T1000 (cell line): ENCODE measurements at regions not wholly inside any gene's neighbourhood (a gene's known extent, or its start where the extent isn't known, plus 50 kb on each side); places are given as distances from the start of the nearest gene placed in this dataset.

Experiments used
- DNase-seq: peaks from one replicate; lab custom pipeline; 2025; ENCODE audit warnings: mixed read lengths; lab: John Stamatoyannopoulos, UW

- DNase-seq = no peak
These were observed 364.4 kb downstream of the CSNK1G3 start for GRCh38 chr5:123876276-123876790.

DNA sequence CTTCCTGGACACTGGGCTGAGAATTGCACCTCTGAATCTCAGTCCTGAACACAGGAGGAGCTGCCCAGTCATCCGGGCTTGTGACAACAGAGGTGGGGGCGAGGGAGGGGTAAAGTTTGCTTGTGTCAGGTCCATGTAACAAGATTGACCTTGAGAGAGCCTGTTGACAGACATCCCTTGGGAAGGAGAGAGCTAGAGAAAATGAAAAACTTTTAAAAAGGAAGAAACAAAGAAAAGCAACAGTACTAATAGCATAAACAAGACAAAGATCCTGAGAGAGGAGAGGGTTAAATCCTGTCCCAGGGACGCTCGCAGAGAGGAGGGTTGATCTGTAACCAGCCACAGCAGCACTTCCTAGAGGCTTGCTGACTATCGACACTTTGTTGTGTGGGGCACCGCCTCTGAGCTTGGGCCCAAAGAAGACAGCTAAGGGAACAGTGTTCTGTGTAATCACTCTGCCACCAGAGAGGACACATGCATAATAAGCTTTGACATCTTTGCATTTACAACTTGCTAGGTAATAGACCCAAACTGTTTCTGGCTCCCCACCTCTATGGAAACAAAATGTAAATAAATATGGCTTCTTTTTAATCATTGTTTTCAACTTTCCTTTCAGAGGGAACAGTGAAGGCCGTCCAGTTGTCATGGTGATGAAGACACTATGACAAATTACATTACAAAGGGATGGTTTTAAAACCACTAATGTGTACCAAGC, 363.7 kb downstream of the CSNK1G3 start:
- DNase-seq = no peak

- DNase-seq = no peak
These were observed 362.7 kb downstream of the CSNK1G3 start for GRCh38 chr5:123874600-123875201.

GRCh38 chr5:123873846-123874245, 361.9 kb downstream of the CSNK1G3 start:
- no peak for DNase-seq

DNA sequence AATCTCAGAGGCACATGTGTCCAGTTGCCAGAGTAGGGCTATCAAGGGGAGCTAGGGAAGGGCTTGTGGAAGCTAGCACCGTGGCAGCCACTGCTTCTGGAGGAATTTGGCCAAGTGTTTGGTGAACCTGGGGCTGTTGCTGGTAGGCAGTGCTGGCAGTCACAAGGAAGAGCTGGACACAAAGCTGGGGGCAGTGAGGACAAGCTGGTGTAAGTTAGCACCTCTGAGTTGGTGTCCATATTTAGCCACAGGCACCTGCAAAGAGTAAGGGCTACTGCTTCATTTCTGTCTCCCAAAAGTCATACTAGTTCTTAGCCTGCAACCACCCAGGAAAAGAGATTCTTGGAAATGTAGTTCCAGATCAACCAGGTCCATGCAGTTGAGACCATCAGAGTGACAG, 359.4 kb downstream of the CSNK1G3 start:
- DNase-seq = no peak

DNA sequence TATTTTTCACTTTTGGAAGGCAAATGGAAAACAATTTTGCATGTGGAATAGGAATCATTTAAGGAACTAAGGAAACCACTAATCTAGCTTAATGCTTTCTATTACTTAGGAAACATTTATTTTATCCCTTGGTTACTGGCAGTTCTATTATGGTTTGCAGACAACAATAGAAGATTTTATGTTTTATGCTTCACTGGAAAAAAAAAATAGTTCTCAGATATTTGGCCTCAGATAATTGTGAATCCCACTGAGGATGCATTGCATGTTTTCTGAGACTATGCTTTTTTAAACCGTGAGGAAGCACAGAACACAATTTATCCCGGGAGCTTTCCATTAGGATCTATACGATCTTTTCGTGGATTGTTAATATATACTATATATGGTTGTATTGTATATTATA, 356.9 kb downstream of the CSNK1G3 start:
- no peak for DNase-seq

DNA sequence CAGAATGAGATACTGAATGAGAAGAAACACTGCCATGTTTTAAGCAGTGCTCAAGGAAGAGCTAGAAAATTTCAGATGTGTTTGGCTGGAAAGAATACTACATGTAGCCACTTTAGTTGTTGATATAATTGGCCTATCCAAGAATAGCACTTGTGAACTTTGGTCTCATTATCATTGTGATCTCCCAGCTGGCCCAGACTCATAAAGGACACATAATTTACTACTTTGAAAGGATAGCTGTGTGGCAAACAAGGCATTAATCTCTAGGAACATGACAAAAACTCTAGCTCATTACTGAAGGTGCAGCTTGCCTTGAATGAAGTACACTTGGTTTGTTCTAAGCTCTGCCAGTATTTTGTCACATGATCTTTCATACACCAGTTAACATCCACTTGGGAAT, 356.3 kb downstream of the CSNK1G3 start:
- no peak for DNase-seq

DNA sequence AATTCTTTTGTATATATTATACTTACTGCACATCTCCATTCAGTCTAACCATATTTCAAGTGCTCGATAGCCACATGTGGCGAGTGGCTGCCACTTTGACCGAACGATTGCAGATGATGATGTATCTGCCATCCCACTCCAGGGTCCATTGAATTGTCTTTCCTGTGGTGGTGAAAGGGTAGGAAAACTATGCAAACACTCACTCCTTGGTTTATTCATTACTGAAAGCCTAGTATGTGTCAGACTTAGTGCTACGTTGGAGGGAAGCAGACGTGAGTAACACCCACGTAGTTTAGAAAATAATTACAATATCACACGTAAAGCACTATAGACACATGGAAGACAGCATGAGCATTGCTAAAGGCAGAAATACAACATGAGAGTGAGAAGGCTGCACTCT, 353.7 kb downstream of the CSNK1G3 start:
- no peak for DNase-seq

DNA sequence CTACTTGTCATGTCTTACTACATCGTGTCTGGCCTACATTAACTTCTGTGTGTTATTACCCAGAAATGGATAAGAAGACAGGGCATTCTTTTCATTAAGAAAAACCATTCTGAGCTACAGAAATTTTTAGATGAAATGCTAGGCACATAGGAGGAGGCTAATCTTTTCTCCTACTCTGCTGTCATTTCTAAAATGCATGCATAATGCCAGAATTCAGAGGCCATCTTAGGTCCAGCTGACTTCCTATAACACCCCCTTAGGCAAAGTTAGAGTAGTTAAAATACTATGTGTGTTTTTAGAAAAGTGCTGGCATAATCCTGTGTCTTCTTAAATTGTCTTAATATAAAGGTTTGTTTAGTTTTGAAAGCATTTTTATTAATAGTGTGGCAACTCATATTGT, 352.6 kb downstream of the CSNK1G3 start:
- no peak for DNase-seq

DNA sequence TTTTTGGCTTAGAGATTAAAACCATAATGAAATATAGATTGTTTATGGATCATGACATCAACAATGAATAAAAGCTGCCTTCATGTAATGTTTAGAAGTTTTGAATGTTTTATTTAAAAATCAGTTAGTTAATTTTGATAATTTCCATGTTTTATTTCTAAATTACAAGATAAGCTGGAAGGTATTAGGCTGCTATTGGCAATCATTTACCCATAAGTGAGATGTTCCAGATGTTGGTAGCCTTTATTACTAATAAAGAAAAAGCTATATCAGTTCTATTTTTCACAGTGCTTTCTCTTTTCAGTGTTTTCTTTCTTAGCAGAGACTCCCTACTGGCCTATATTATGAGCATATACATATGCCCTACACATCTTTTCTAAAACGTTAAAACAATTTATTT, 347.0 kb downstream of the CSNK1G3 start:
- DNase-seq = no peak

- no peak for DNase-seq
These were observed 344.8 kb downstream of the CSNK1G3 start for GRCh38 chr5:123856766-123857165.

DNA sequence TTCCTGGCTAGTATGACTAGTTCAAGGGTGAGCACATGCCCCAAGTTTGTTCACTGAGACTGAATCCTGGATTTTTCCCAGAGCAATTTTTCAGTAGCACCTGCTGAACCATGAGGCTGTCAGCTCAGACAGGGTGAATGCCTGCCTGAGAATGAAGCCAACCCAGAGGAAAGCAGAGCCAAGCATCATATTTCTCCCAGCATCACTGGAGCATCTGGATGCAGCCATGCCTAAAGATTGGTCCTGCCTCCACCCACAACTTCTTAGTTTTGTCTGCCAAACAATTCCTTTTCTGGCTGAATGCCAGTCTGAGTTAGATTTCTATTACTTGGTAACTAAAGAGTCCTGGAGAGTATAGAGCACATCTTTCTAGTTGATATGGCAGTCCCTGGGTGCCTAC, 343.6 kb downstream of the CSNK1G3 start:
- no peak for DNase-seq

DNA sequence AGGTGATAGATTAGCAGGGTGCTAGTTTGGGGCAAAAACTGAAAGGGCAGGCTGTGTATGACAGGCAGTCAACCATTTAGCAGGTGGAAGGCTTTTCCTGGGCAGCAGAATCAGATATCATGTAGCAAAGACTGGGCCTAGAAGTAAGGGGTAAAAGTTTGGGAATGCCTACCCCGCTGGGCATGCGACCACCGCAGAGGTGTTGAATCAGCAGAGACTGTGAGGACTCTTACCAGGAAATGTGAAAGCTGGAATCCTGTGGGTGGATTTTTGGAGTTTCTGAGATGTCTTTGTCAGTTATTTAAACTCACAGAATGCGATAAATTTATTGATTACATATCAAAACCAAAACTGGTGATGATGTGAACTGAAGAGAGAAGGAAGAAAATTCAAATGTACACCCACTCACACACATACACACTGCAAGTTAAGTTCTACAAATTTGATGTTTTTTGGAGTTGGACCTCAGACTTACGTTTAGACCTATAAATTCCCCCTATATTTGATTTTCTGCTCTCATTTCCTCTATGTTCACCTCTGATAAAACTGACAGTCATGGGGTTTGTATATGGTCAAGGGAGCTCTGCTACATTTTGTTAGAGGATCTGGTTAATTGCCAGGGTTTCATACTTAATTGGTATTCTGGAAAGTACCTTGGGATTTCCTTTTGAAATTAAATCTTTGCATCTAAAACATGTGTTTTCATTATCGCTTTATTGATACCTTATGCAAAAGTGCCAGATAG, 333.6 kb downstream of the CSNK1G3 start:
- no peak for DNase-seq

DNA sequence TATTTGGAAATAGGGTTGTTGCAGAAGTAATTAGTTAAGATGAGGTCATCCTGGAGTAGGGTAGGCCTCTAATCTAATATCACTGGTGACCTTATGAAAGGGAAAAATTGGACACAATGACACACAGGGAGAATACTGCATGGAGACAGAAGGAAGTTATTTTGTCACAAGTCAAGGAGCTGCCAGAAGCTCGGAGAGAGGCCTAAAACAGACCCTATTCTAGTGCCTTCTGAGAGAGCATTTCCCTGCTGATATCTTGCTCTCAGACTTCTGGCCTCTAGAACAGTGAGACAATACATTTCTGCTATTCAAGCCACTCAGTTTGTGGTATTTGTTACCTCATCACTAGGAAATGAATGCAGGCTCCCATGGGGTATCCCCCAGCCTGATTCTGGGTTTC, 332.9 kb downstream of the CSNK1G3 start:
- no peak for DNase-seq

DNA sequence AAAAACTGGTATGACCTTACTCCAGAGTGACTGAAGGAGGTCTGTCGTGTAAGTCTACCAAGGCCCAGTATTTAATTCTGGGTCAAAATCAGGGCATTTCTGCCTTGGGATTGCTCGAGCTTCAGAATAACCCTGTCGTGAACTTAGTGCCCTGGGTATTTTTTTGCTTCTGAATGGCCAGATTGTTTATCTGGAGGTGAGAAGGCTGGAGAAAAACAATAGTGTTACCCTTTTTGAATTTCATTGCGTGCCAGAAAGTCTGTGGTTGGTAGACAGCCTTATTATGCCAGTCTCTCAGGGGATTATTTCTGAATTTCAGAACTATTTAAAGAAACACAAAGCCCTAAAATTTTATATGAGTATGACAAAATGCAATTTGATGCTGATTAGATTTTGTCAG, 323.4 kb downstream of the CSNK1G3 start:
- no peak for DNase-seq

DNA sequence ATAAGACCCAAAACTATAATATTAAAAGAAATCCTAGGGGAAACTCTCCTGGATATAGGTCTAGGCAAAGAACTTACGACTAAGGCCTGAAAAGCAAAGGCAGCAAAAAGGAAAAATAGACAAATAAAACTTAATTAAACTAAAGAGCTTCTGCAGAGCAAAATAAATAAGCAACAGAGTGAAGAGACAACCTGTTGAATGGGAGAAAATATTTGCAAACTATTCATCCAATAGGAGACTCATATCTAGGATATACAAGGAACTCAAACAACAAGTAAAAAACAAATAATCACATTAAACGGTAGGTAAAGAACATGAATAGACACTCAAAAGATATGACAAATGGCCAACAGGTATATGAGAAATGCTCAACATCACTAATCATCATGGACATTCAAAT, 318.6 kb downstream of the CSNK1G3 start:
- DNase-seq = no peak

DNA sequence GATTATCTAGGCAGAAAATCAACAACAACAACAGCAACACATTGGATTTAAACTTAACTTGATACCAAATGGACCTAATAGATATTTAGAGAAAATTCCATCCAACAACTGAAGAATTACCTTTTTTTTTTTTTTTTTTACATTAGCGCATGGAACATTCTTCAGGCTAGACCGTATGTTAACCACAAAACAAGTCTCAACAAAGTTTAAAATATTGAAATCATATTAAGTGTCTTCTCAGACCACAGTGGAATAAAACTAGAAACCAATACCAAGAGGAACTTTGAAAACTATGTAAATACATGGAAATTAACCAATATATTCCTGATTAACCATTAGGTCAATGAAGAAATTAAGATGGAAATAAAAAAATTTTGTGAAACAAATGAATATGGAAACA, 315.8 kb downstream of the CSNK1G3 start:
- no peak for DNase-seq

- DNase-seq = no peak
These were observed 307.9 kb downstream of the CSNK1G3 start for GRCh38 chr5:123819833-123820232.

GRCh38 chr5:123819386-123819785, 307.4 kb downstream of the CSNK1G3 start:
- DNase-seq = no peak

DNA sequence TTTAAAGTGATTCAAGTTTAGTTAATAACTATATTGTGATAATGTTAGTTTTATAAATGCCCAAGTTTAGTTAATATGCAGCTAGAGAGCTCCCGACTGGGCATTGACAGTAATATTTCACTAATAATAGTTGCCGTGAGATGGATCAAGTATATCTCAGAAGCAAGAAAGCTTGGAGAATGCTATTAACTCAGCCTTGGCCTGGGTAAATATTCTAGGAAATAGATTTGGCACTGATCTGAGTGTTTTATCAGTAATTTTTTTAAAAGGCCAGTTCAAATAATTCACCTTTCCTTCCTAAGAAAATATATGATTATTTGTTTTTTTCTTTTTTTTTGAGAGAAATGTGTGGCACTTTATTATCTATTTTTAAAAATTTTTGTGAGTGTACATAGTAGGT, 305.3 kb downstream of the CSNK1G3 start:
- no peak for DNase-seq

DNA sequence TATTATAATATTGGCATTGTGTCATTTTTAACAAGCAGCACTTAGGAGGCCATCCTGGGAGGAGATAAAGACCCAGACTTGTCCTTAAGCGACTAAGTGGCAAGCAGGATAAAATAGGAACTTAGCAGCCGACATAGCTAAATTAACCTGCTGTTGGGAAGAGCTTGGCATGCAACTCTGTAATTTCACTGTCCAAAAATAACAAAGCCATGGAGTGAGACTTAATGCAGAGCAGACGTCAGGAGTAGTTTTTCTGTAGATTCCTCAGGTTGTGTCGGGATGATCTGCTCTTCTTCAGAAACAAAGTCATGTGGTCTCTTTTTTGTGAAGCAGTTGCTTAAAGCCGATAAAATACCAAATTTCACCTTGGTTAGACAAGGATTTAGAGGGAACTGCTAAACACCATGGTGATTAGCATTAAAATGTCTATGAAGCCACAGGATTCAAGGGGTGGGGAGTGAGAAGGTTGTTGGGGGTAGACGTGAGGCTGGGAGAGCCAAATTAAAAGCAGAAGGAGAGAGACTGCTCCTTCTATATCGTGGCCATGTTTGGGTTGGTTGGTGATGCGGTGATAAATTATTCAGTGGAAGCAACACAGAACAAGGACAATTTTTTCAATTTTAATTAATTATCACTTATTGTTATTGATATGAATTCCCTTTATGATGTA, 303.0 kb downstream of the CSNK1G3 start:
- DNase-seq = no peak

DNA sequence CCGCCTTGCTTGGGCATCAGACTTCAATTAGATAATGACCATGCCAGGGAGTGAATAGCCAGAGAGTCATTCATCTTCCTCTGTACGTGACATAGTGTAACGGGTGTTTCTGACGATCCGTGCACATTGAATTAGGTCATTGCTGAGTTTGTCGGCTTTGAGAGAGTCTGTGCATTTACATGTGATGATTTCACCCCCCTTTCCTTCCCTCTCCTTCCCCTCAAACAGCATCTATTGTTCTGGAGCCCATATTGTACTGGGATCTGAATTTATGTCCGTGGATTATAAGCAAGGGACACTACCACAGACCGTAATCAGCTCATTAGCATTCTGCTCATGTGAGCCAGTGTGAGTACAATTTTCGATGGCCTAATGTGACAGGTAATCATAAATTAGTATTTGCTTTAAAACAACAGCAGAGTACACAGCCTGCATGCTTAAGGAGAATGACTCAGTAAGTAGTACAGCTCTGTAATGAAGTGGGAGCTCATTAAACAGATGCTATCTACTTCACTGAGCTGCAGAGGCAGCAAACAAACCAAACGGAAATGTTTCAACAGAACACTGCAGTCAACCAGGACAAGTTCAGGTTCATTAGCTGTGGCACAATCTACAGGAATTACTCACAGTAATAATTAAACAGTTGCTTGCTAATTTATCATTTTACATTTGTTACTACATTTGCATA, 302.1 kb downstream of the CSNK1G3 start:
- DNase-seq = no peak
